ENCODE measurements at regions not wholly inside any gene's neighbourhood (a gene's known extent, or its start where the extent isn't known, plus 50 kb on each side); places are given as distances from the start of the nearest gene placed in this dataset.

DNA sequence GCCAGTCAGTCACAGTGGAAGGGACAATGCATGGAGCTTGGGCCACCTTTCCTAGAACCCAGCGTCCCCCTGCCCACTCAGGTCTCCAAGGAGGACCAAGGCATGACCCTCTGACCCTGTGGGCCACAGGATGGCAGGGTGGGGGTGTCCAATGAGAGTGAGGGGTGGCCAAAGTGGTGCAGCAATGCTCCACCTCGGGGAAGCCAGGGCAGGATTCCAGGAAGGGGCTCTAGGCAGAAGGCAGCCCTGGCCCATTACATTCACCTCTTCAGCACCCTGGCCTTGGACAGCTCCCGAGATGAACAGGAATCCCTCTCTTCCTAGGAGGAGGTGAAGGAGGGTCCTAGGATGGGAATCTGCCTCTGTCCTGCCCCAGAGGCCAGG, 597.5 kb downstream of the BRD1 start:
- no peak for DNase-seq

DNA sequence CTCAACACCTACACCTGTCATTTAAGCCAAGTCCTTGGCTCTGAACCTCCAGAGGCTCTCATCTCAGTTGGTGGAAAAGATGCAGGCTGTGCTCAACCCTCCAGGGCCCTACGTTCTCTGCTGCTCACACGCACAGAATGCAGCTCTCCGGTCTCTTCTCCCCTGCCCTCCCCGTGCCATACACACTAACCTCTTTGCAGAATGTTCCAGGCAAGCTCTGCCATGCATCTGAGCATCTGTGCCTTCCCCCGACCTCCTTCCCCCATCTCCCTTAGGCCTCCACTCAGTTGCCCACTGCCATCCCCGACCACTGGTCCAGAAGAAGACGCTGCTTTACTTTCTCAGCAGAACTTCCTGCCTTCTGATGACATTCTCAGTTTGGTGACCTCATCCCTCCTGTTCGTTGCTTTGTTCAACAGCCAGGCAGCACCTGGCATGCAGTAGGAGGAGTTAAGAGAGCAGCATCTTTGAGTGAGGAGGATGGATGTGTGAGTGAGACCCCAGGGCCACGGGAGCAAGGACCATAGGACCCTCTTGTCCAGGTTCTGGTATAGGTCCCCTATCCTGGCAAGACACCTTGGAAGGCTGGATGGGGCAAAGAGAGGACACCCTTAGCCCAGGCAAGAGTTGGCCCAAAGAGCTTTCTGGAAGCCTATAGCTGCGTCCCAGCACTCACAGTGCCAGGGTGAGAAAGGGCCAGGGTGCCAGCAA, 598.0 kb downstream of the BRD1 start:
- DNase-seq: no peak

DNA sequence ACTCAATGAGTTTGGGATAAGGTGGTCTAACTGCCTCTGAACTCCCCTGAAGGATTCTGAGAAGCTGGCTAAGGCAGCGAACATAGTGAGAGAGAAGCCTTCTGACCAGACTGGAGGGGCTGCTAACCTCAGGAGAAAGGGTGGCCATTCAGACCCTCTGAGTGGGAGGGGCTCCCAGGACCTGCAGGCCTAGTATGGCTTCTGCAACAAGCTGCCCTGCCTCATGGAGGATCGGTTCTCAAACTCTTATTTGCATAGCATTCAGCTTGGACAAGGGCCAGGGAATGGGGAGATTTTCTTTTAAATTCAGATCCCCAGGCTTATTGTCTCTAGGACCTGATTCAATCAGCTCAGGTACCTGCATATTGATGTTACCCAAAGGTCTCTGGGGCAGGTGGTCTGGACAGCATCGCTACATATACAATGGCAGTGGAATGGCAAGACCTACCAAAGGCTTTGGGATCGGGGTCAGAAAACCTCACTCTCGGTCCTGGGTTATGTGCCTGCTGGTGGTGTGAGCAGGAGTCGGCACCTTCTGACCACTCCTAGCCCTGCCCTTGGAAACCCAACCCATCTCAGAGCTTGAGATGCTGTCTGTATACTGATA, 599.1 kb downstream of the BRD1 start:
- no peak for DNase-seq

DNA sequence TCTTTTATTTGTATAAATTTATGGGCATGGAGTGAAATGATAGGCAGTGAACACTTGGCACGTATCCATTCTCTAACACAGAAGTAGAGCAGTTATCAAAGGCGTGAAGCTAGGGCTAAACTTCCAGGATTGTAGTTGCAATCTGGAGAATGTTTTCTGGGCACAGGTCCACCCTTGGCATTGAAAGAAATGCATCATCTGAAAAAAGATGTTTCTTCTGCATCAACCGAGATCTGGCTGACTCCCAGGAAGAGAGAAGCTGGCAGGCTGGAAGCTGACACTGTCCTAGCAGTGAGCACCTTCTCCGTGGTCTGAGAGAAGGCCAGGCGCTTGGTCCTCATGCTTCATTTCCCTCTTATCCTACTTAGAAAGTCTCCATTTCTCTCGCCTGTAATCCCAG, 600.0 kb downstream of the BRD1 start:
- DNase-seq: no peak

DNA sequence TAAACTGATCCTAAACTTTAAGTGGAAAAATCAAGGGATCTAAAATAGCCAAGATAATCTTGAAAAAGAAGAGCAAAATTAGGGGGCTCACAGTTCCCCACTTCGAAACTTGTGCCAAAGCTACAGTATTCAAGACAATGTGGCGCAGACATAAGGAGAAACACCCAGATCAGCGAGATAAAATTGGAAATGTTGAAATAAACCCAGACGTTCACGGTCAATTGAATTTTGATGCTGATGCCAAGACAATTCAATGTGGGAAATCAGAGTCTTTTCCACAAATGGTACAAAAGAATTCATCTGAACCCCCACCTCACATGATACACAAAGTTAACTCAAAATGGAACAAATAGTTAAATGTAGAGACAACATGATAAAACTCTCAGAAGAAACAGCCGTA, 601.6 kb downstream of the BRD1 start:
- no peak for DNase-seq

DNA sequence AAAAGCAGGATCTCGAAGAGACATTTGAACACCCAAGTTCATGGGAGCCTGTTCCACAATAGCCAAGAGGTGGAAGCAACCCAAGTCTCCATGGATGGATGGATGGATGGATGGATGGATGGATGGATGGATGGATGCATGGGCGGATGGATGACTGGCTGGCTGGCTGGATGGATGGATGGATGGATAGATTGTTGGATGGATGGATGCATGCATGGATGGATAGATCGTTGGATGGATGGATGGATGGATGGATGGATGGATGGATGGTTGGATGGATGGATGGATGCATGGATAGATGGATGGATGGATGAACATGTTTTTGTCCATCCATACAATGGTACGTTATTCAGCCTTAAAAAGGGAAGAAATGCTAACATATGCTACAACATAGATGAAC, 603.4 kb downstream of the BRD1 start:
- no peak for DNase-seq

DNA sequence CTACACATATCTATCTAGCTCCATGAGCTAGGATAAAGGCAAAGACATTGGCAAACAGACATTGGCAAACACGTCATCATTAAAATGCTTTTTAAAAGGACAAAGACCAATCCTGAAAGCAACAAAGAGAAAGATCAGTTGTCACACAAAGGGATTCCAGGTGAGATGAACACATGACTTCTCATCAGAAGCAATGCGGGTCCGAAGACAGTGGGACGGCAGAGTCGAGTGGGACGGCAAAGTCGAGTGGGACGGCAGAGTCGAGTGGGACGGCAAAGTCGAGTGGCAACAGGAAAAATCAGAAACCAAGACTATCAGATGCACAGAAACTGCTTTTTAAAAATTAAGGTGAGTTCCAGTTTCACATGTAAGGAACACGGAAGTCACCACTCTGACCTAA, 609.5 kb downstream of the BRD1 start:
- DNase-seq: no peak

DNA sequence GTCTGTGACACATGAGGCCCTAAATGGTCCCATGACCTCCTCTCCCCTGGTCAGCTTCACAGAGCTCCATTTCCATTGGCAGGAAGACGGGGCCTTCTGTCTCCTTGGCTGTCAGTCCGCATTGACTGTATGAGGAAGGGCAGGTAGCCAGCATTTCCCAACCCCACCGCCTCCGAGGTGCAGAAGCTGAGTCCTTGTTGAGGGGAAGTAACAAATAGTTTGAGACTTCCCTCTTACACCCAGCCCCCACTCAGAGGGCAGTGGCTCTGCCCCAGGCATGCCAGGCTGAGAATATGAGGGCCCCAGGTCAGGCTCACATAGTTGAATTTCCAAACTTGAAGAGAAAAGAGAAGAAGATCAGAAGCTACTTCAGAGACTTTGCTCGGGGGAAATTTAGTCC, 611.1 kb downstream of the BRD1 start:
- DNase-seq: no peak

DNA sequence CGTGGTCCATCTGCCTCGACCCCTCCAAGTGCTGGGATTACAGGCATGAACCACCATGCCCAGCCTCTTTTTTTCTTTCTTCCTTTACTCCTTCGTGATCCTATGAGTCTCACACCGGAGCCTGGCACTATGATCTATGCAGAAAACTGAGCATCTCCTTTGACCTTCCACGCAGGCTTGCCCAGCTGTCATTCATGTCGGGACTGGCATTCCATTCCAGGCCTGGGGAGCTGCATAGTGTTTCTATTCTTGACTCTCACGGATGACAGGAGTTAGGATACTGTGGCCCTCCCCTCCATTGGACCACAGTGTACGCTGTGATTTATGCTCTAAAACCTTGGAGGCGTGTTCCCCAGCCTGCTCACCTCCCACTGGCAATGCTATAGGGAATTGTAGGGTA, 611.8 kb downstream of the BRD1 start:
- DNase-seq: no peak

DNA sequence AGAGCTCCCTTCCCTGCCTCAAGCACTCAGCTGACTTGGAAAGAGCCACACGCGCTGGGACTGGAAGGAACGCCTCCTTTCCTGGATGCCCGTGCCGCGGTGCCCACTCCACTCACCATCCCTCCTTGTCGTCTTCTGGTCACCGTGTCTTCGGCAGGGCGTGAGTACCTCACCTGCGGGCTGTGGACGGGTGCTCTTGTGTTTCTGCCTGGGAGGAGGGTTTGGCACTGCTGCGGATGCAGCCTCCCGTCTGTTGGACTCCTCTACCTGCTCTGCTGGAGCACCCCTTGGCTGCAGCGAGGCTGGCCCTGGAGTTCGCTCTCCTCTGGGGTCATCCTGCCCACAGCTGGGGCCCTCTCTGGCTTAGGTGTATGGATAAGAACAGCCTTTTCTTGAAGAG, 612.7 kb downstream of the BRD1 start:
- no peak for DNase-seq

DNA sequence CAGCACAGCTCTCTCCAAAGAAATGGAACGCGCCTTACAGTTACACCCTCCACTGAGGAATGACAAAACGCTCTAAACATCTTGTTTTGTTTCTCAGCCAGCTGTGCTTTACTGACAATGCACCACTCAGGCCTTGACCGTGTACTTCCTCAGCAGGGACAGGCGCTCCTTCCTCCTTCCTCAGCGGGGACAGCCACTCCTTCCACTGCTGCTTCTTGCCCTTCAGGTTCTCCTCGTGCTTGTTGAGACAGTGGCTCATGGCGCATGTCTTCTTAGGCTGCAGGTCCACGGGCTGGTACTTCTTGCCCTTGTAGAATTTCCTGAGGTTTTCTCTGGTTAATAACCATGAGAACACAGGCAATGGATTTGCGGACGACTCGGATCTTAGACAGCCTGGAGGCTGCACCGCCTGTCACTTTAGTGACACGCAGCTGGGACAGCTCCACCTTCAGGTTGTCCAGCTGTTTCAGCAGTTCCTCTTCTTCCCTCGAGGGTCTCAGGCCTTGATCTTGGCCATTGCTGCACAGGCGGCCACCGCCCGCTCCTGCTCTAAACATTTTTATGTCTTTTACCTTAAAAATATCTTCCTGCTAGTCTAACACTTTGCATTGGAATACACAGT, 613.8 kb downstream of the BRD1 start:
- DNase-seq: no peak

DNA sequence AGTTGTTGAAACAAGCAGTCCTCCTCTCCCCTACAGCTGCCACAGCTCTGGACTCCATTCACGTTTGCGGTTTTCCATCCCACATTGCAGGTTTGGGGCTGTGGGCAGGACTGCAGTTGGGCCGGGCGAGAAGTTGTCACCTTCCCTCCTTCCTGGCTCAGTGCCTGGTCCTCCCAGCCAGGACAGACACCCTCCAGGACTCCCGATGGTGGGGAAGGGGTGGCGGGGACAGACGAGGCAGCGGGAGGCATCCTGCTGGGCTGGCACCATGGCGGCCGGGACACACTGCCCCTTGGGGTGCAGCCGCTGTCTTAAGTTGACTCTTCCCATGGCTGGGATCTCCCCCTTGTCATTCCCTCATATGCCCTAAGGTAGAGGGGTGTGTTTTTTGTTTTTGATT, 615.2 kb downstream of the BRD1 start:
- no peak for DNase-seq

DNA sequence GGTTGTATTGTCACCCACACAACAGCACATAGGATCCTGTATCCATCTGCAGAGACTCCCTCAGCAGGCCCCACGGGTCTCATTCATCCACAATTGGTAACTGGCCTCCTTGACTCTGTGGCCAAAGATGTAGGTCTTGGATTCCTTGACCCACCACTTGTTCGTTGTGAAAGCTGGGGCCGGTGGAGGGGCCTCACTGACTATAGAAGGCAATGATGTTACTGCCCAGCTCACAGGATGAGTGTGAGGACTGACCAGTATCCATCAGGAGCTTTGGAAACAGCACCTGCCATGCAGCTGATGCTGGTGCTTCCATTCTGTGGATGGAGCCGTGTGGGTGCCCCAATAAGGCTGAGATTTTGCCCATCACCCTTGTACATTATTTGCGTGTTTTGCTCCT, 615.7 kb downstream of the BRD1 start:
- DNase-seq: no peak

DNA sequence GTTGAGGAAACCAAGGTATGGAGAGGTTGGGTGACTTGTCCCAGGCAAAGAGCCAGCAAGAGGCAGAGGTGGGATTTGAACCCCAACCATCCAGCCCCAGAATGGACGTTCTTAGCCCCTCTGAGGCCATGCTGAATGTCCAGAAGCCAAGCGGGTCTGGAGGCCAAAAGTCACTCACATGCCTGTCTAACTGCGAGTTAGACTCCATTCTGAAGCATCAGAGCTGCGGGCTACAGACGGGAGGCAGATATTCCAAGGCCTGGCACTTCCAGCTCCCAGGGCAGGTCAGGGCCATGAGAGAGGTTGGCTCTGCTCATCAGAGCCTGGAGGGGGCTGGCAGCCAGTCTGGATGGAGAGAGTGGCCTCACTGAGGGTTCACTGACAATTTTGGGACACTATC, 616.5 kb downstream of the BRD1 start:
- DNase-seq: no peak

DNA sequence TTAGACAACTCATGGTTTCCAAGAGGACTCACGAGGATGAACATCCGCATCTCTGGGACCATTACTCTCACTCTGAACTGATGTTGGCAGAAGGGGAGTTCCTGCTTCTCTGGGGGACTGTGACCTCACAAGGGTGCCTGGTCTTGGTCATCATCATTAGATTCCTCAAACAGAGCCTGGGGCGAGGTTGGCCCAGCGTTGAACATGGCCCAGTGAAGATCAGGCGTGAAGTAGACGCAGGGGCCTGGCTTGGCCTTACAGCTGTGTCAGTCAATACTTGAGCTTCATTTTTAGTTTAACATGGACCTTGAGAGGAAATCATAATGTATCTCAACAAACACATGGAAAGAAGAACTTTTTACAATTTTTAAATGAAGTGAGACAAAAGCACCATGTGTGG, 617.1 kb downstream of the BRD1 start:
- no peak for DNase-seq

DNA sequence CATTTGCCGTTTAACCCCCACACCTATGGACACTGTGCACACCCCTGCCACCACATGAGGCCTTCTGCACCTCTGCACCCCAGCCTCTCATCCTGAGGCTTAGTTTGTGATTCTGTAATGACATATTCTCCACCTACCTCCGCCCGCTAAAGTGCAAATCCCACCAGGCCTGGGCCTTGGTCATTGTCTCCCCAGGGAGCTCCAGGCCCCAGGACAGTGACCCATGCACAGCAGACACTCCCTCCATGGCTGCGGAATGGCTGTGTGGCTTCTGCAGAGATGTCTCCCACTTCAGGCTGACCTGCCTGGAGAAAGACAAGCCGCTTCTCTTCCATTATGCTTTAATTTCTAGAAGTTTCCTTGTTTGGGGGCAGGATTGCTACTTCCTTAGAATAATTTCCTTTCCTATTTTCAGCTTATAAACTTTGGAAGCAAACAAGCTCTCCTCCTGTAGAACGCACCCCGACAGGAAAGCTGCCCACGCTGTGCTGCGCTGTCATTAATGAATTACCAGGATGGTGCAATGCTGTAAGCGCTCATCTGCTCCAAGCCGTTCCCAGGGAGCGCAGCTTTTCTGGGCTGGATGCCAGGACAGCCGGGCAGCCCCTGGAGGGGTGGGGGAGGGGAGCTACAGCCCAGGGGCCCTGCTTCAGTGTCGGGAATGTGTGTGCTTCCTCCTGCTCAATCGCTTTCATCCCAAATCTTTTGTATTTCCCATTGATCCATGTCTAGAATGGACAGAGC, 618.0 kb downstream of the BRD1 start:
- peak in 37 of 56 donors; percentile 4 to 73 (median 31) for DNase-seq

DNA sequence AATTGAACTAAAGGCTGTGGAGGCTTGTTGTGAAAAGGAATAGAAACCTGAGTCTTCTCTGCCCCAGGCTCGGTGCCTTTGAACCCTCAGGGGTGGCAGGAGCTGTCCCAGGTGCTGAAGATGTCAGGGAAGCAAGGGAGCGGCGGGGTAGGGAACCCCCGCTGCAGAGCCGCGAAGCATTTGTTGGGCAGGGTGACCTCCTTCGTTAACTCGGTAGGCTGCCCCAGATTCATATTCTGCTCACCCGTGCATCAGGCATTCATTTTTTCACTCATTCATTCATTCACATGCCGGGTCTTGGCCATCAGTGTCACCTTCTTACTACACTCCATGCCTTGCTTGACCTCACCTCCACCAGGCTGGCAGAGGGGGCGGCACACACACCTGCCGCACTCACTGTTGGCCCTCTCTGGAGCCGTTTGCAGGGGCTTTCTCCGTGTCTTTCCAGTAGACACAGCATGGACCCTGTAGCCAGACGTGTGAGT, 618.9 kb downstream of the BRD1 start:
- no peak for DNase-seq

DNA sequence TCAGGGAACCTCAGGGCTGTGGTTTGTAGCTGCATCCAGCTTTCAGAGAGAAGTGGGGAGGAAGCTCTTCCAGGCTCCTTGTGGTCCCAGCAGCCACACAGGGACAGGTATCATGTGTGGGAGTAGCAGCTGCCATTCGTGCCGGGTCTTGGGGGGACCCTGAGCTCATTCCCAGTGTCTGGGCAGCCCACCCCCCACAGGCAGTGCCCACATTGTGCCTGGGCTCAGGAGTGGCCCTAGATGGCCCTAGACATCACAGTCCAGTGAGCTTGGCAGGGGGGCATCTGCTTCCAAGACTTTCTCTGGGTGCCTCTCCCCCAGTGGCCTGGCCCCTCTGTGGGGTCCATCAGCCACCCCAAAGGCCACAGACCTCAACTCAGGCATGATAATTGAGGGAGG, 619.7 kb downstream of the BRD1 start:
- DNase-seq: no peak

DNA sequence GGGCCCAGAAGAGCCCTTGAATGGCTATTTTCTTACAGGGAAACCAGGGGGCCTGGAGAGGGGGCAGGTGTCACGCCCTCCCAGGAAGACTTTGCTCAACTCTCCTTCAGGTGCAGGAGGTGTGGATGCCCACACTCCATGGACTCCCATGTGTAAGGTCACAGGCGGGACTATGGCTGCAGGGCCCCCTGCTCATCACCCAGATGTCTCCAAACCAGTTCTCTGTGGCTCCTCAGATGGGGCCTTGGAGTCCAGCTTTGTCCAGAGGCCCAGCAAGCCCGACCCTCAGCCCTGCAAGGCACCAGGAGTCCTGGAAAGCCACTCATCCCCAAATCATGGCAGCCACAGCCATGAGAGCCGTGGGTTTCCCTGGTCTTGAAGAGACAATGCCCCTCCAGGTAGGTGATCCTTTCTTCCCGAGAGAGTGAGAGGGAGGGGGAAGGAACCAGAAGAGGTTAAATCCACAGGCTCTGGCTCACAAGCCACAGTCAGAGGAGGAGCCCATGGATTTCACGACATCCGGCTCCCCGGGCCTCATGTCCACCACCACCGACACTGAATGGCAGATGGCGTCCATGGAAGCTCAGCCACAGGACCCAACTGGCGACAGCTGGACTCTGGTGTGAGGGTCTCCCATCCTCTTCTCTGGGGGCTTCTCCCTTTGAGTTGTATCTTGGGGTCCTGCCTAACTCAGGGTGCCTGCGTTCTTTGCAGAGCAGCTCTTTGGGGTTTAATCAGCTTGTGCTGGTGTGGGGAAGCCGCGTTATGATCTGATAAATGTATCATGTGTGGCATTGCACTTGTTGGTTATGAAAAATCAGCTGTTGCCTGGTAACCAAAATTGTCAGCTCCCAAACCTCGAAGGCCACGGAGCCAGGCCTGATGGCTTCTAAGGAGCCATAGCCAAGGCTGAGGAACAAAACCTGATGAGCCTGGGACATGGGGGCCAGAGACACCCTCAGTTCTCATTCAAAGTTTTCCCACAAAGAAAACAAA, 620.4 kb downstream of the BRD1 start:
- DNase-seq: no peak

DNA sequence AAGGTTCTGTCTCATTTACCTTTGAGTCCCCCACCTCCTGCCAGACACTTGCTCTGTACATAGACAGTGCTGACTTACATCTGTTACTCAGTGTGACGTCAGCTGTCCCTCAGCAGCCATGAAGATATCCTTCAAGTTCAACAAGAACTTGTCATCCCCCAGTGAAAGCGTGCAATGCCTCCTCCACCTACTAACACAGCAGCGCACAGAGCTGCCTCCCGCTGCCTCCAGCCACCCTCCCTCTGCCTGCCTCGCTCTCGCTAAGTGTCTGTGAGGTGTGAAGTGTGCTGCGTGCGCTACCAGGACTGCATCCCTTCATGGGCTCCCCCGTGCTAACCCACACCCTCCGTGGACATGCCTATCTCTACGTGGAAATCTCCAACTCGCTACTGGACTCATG, 621.4 kb downstream of the BRD1 start:
- DNase-seq: peak in 5 of 56 donors; percentile 10 to 21 (median 14)

DNA sequence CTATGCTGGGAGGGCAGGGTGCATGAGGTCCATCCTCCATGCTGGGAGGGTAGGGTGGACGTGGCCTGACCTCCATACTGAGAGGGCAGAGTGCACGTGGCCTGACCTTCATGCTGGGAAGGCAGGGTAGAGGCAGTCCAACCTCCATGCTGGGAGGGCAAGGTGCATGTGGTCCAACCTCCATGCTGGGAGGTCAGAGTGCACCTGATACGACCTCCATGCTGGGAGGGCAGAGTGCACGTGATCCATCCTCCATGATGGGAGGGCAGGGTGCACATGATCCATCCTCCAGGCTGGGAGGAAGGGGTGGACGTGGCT, 622.2 kb downstream of the BRD1 start:
- DNase-seq: no peak
